ENCODE measurements at regions not wholly inside any gene's neighbourhood (a gene's known extent, or its start where the extent isn't known, plus 50 kb on each side); places are given as distances from the start of the nearest gene placed in this dataset.
"Not testable (repeated sequence)": the region's sequence is repeated elsewhere in the genome, so short reads cannot be mapped to it uniquely, and the experiment has no call there.

DNA sequence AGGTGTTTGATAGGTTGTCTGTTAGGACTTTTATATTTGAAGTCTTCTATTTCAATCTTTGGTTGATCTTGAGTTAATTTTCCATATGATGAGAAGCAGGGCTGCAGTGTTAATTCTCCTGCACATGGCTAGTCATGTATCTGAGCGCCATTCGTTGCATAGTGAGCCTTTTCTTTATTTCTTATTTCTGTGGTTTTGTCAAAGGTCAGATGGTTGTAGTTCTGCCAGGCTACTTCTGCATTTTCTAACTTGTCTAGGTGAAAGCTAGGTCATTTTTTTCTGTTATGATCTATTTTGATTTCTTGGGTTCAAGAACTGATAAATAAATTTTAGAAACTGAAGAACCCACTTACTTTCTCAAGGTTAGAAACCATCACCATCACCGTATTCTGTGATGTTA lies 56.7 kb downstream of the CCDC74A start:
- no peak for DNase-seq

DNA sequence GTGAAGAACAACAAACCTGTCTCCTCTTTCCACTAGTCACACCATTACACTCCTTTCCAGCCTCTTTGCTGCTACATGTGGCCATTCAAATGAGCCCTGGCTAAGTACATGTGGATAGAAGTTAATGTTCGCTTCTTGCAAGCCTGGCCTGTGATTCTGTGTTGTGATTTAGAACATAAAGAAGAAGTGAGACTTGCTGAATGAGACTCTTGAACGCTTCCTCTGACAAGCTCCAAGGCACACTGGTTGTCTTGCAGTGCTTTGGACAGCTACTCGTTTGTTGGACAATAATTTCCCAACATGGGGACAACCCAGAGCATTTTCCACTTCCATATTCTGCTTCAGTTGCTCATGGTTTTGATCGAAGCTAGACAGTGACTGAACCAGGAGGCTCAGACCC lies 57.3 kb downstream of the CCDC74A start:
- no peak for DNase-seq

DNA sequence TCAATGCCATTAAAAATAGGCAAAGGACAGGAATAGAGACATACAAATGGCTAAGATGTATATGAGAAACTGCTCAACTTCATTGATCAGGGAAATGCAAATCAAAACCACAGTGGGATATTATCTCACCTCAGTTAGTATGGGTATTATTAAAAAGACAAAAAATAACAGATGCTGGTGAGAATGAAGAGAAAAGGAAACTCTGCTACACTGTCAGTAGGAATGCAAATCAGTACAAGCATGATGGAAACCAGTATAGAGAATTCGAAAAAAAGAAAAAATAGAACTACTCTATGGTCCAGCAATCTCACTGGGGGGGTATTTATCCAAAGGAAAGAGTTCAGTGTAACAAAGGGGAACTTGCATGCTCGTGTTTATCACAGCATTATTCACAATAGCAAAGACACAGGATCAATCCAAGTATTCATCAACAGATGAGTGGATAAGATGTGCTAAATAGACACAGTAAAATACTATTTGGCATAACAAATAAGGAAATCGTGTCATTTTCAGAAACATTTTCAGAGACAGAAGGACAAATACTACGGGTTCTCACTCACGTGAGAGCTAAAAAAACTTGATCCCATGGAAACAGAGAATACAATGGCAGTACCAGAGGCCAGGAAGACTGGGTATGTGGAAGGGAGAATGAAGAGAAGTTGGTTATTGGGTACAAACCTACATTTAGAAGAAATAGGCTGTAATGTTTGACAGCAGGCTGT lies 60.6 kb downstream of the CCDC74A start:
- no peak for DNase-seq

DNA sequence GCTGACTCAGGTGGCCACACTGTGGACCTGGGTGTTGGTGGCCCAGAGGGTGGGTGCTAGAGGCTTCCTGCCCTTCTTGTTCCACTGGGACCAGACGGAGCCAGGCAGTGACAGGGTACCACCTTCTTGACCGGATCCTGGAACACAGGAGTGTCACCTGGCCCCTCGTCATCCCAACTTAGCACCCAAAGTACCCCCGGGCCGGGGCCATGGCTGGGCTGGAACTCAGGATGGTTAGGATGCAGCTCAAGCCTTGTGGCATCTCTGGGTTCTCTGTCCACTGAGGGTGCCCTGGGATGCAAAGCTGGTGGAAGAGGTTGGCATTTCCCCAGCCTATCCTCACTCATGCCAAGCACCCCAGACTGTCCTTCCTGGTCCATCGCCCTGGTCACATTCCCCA lies 61.4 kb downstream of the CCDC74A start:
- not testable (repeated sequence) for DNase-seq

DNA sequence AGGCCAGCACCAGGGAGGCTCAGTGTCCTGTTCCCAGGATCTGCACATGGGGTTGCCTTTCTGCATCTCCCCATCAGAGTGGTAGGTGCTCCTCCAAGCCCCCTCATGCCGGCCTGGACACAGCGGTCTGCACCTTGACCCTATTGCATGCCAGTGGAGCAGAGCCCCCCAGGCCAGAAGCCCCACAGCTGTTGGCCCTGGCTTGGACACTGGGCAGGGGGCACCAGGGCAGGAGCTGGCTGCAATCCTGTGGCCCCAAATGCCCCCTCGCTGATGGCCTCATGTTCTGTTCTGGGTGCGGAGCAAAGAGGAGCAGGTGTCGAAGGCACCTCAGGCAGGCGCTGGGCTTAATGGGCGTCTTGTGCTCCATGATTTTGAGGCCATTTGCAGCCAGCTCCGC lies 62.7 kb downstream of the CCDC74A start:
- no peak for DNase-seq

DNA sequence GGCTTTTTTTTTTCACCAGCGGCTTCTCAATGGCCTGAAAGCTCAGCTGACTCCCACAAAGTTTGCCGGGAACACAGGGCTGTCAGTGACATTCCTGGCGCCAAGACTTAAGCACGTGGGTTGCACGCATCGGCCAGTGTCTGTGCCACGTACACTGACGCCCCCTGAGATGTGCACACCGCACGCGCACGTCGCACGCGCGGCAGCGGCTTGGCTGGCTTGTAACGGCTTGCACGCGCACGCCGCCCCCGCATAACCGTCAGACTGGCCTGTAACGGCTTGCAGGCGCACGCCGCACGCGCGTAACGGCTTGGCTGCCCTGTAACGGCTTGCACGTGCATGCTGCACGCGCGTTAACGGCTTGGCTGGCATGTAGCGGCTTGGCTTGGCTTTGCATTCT lies 63.2 kb downstream of the CCDC74A start:
- DNase-seq = no peak

- not testable (repeated sequence) for DNase-seq
These were observed 68.9 kb downstream of the CCDC74A start for GRCh38 chr2:131596561-131596960.

GRCh38 chr2:131602444-131602843 lies 74.8 kb downstream of the CCDC74A start:
- DNase-seq = not testable (repeated sequence)

DNA sequence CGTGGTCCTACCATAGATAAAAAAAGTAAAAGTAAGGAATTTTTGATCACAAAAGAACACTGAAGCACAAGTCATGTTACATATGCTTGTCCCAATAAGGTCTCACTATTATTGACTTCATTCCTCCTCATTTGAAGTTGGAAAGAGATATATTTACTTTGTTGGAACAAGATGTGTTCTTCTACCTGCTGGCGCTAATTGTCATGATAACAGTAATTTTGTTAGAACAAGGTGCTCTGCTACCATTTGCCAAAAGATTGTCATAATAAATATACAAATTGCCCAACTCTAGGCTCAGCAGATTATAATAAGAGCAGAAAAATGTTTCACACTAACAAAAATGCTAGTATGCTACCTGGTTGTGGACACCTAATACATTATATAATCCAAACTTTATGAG lies 77.0 kb downstream of the CCDC74A start:
- not testable (repeated sequence) for DNase-seq

- not testable (repeated sequence) for DNase-seq
These were observed 78.7 kb downstream of the CCDC74A start for GRCh38 chr2:131606366-131606765.

DNA sequence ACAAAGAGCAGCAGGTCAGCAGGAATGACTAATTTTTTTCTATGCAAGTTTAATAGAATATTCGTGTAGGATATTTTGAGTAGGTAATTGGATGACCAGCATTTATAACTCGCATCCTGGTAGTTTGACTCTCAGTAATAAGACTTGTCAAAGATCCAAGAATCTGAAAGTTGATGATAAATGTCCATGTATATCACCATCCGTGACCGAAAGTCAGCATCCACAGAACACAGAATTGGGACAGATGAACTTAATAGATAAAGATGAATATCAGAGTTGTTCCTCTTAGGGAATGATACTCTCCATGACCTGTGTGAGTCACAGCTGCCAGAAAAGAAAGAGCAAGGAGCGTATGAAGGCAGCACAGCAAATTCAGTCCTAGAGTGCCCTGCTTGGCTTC lies 79.4 kb downstream of the CCDC74A start:
- not testable (repeated sequence) for DNase-seq

DNA sequence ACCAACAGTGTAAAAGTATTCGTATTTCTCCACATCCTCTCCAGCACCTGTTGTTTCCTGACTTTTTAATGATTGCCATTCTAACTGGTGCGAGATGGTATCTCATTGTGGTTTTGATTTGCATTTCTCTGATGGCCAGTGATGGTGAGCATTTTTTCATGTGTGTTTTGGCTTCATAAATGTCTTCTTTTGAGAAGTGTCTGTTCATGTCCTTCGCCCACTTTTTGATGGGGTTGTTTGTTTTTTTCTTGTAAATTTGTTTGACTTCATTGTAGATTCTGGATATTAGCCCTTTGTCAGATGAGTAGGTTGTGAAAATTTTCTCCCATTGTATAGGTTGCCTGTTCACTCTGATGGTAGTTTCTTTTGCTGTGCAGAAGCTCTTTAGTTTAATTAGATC lies 86.9 kb downstream of the CCDC74A start:
- not testable (repeated sequence) for DNase-seq

- DNase-seq = not testable (repeated sequence)
These were observed 90.6 kb downstream of the CCDC74A start for GRCh38 chr2:131618320-131618719.

DNA sequence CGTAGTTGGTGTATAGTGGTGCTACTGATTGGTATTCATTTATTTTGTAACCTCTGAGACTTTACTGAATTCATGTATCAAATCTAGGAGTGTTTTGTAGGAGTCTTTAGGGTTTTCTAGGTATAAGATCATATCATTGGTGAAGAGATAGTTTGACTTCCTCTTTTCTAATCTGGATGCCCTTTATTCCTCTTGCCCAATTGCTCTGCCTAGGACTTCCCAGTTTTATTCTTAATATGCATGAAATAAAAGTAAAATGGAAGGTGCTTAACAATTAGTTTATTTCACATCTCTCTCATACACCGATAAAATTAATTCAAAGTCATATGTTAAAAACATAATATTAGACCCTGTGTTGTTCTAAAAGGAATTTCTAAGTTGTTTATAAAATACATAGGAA lies 95.2 kb downstream of the CCDC74A start:
- DNase-seq = not testable (repeated sequence)

GRCh38 chr2:131626011-131626410 lies 98.3 kb downstream of the CCDC74A start:
- DNase-seq = not testable (repeated sequence)

GRCh38 chr2:131626565-131626964 lies 98.9 kb downstream of the CCDC74A start:
- not testable (repeated sequence) for DNase-seq

- not testable (repeated sequence) for DNase-seq
These were observed 100.1 kb downstream of the CCDC74A start for GRCh38 chr2:131627777-131628176.

- DNase-seq = not testable (repeated sequence)
These were observed 104.0 kb downstream of the CCDC74A start for GRCh38 chr2:131631648-131632047.

DNA sequence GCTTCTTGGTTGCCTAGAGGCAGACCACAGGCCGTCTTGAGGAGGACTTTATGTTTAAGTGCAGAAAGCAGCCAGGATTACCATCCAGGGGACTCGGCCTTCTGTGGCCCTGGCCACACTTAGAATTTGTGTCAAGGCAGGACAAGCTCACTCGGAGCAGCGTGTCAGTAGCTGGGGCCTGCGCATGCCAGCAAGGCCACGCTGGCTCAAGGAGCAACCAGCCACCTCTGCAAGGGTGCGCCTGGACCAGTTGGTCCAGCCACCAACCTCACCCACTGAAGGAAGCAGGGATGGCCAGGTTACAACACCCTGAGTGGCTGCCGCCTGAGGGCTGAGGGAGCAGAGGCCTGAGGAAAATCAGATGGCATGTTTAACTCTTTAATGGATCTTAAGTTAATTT lies 105.7 kb downstream of the CCDC74A start:
- DNase-seq = not testable (repeated sequence)

DNA sequence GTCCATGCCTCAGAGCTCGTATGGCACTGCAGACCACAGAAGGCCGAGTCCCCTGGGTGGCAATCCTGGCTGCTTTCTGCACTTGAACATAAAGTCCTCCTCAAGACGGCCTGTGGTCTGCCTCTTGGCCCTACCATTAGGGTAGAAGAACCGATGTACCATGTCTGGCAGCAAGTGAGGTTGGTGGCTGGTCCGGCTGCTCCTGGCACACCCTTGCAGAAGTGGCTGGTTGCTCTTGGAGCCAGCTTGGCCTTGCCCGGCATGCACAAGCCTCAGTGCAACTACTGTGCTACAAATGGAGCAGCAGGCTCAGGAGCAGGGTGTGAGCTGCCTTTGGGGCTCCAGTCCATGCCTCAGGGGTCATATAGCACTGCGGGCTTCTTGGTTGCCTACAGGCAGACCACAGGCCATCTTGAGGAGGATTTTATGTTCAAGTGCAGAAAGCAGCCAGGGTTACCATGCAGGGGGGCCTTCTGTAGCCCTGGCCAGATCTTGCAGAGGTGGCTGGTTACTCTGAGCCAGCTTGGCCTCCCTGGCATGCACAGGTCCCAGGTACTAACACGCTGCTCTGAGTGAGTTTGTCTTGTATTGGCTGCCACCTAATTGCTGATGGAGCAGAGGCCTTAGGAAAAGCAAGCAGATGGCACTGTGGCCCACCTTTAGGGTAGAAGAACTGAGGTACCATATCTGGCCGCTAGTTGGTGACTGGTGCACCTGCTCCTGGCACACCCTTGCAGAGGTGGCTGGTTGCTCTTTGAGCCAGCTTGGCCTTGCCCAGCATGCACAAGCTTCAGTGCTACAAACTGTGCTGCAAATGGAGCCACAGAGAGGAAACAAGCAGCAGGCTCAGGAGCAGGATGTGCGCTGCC lies 106.4 kb downstream of the CCDC74A start:
- DNase-seq = not testable (repeated sequence)

- no peak for DNase-seq
These were observed 107.9 kb downstream of the CCDC74A start for GRCh38 chr2:131635611-131636010.

DNA sequence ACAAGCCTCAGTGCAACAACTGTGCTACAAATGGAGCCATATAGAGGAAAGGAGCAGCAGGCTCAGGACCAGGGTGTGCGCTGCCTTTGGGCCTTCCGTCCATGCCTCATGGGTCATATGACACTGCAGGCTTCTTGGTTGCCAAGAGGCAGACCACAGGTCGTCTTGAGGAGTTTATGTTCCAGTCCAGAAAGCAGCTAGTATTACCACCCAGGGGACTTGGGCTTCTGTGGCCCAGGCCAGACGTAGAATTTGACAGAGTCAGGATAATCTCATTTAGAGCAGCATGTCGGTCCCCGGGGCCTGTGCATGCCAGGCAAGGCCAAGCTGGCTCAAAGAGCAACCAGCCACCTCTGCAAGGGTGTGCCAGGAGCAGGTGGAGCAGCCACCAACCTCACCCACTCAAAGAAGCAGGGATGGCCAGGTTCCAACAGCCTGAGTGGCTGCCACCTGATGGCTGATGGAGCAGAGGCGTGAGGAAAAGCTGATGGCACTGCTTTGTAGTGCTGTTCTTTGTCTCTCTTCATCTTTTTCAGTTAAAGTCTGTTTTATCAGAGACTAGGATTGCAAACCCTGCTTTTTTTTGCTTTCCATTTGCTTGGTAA lies 109.1 kb downstream of the CCDC74A start:
- not testable (repeated sequence) for DNase-seq

DNA sequence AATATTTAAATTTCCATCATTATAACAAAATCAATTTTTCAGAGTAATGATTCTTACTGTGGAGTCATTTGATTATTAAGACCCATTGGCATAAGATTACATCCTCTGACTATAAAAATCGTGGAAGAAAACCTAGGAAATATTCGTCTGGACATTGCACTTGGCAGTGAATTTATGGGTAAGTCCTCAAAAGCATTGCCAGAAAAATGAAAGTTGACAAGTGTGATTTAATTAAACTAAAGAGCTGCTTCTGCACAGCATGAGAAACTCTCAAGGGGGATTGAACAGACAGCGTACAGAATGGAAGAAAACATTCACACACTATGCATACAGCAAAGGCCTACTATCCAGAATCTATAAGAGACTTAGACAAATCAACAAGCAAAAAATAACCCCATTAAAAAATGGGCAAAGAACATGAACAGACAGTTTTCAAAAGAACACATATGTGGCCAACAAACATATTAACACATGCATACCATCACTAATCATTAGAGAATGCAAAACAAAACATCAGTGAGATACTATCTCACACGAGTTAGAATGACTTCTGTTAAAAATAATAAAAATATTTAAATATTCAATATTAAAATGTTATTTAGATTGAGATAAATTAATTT lies 111.4 kb downstream of the CCDC74A start:
- not testable (repeated sequence) for DNase-seq

Data from NCI-H2227 treated with DMSO at 0.1 percent for 48 hours (cell line).